GM18499 (cell line): ENCODE measurements at regions not wholly inside any gene's neighbourhood (a gene's known extent, or its start where the extent isn't known, plus 50 kb on each side); places are given as distances from the start of the nearest gene placed in this dataset.
"Not testable (repeated sequence)": the region's sequence is repeated elsewhere in the genome, so short reads cannot be mapped to it uniquely, and the experiment has no call there.

ENCODE experiments used
- ATAC-seq: cut with Tn5 transposase; IDR thresholded peaks from one replicate; pipeline ENCODE4 v1.9.1; 2021; ENCODE audit warnings: moderate number of reproducible peaks; ENCODE audit not compliant: insufficient read depth, unreplicated experiment

DNA sequence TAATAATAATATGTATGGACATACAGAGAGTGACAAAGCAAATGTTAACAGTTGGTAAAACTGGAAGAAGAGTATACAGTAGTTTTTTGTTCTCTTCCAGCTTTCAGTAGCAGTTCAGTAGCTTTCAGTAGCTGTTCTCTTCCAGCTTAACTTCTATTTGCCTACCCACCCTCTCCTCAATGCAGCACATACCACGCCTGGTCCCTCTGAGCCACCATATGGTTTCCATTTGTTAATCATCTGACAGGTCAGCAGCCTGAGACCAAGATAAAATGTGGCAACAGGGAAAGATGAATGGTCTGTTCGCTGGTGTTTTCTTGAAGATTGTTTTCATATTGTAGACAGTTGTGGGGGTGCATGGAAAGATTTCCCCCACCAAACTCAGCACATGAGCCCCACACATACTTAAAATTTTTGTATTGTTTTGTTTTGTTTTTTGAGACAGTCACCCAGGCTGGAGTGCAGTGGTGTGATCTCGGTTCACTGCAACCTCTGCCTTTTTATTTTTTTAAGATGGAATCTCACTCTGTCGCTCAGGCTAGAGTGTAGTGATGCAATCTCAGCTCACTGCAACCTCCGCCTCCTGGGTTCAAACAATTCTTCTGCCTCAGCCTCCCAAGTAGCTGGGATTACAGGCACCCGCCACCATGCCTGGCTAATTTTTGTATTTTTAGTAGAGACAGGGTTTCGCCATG is 56.8 kb downstream of the ATP6V0E2 start:
- not testable (repeated sequence) for ATAC-seq

DNA sequence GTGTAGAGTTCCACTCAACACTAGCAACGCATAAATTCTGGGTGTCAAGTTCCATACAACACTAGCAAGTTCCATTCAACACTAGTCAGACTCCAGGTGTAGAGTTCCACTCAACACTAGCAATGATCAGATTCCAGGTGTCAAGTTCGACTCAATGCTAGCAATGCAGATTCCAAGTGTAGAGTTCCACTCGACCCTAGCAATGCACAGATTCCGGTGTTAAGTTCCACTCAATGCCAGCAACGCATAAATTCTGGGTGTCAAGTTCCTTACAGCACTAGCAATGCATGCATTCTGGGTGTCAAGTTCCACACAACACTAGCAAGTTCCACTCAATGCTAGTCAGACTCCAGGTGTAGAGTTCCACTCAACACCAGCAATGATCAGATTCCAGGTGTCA is 60.0 kb downstream of the ATP6V0E2 start:
- ATAC-seq, result not testable (repeated sequence)

DNA sequence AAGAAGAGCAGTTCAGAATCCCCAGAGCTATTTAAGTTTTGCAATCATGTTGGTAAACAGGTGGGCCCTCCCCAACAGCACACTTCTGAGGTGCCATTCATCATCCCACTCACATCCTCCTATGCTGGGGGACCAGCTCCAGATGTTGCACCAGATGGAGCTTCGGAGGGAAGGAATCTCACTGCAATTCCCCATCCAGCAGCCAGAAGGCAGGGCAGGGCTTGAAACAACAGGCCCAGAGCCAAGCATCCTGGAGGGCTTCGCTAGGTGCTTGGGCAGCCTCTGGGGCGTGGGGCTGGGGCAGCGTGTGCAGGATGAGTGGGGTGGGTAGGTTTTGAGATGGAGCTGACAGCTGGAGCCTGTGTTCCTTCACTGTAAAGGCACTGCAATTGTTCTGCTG is 73.6 kb downstream of the ATP6V0E2 start:
- ATAC-seq, result not testable (repeated sequence)

DNA sequence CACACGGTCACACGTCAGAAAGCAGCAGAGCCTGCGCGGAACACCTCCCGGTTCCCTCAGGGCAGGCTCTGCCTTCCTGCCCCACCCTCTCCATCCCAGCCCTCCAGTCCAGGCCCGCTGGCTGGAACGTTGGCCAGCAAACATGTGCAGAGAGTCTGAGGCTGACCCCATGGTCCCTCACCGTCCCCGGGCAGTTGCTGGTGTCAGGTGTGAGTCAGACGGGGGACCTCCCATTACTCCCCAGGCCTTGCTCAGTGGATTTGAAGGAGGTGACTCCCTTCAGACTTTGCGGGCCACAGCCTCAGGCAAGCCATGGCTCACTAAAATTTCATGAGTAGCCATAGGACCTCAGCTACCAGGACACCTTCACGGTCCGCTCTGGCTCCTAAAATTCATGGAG is 74.7 kb downstream of the ATP6V0E2 start:
- not testable (repeated sequence) for ATAC-seq

DNA sequence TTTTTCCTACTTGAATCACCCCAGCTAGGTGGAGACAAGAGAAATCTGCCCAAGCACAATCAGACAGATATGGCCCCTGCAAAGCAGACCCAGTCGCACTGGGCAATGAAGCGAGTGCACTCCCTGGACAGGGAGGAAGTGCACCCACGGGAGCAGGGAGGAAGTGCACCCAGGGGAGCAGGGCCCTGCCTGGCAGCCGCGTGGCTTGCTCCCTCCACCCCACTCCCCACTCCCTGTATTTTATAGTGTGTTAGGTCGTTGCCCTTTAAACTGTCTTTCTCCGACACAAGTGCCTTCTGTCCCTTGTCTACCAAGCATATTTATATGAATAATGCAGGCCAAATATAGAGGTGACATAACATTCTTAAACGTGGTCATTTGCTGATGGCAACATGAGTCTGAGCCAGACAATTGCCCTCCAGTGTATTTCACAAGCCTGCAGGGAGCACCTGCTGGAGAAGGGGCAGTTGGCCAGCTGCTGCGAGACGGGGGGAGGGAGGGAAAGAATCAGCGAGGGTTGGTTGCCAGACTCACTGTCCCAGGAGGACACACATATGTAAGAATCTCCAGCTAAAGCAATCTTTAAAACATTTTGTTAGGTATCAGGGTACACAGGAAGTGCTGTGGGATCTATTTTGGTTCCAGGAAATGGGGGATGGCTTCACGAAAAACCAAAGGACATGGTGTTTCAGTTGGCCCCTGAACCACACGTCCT is 76.3 kb downstream of the ATP6V0E2 start:
- ATAC-seq, result not testable (repeated sequence)

DNA sequence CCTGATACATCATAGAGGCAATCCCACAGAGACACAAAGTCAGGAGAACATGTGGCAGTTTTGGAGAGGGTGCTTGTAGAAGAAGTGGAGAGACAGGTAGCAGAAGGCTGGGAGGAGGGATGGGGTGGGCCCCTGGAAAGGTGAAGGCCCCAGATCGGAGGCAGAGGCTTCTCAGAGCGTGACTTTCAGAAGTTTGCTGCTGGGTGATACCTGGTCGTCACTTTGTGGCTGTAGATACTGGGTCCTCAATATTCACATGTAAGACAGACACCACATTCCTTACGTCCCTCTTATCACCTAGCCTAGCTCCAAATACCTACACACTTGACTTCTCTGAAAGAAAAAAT is 76.8 kb downstream of the ATP6V0E2 start:
- ATAC-seq, result not testable (repeated sequence)

DNA sequence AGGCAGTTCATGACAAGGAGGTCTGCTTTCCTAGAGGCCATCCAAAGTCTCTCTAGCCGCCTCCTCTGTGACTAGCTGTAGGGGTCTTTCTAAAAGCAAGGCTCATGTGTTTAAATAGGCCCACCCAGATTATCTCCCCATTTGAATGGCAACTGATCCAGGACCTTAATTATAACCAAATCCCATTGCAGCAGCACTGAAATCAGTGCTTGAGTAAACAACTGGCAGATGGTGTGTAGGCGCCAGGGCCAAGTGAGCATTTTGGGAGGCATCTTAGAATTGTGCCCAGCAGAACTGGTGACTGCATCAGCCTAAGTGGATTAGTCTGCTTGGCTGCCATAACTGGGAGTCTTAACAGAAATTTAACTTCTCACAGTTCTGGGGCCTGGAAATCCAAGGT is 77.8 kb downstream of the ATP6V0E2 start:
- not testable (repeated sequence) for ATAC-seq

DNA sequence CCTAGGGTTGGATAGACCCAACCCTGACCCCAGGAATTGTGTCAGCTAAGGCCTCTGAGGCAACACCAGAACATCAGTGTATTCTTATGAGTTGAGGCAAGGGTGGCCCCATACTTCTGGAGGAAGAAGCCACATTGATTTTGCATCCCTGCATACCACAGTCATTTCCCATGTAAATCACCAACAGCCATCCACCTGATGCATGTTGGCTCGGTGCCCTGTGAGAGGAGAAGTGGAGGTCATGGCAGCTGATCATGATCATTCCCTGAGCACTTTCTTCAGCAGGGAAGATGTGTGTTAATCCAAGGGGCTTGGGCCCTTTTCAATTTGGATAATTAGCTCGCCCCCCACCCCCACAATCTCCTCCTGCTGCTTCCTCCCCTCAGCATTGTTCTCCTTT is 85.1 kb downstream of the ATP6V0E2 start:
- ATAC-seq, result not testable (repeated sequence)

DNA sequence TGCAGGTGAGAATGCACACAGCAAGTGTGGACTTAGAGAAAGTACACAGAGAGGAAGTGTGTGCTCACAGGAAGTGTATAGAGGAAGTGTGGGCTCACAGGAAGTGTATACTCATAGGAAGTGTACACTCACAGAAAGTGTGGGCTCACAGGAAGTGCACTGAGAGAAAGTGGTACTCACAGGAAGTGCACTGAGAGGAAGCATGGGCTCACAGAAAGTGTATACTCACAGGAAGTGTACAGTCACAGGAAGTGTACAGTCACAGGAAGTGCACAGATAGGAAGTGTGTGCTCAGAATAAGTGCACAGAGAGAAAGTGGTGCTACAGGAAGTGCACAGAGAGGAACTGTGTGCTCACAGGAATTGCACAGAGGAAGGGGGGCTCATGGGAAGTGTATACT is 87.1 kb downstream of the ATP6V0E2 start:
- ATAC-seq, result not testable (repeated sequence)

DNA sequence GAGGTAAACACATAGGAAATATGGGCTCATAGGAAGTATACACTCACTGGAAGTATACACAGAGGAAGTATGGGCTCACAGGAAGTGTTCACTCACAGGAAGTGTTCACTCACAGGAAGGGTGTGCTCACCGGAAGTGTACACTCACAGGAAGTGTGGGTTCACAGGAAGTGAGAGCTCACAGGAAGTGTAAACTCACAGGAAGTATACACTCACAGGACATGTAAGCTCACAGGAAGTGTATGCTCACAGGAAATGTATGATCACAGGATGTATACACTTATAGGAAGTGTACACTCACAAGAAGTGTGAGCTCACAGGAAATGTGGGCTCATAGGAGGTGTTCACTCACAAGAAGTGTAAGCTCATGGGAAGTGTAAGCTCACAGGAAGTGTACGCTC is 88.1 kb downstream of the ATP6V0E2 start:
- not testable (repeated sequence) for ATAC-seq

DNA sequence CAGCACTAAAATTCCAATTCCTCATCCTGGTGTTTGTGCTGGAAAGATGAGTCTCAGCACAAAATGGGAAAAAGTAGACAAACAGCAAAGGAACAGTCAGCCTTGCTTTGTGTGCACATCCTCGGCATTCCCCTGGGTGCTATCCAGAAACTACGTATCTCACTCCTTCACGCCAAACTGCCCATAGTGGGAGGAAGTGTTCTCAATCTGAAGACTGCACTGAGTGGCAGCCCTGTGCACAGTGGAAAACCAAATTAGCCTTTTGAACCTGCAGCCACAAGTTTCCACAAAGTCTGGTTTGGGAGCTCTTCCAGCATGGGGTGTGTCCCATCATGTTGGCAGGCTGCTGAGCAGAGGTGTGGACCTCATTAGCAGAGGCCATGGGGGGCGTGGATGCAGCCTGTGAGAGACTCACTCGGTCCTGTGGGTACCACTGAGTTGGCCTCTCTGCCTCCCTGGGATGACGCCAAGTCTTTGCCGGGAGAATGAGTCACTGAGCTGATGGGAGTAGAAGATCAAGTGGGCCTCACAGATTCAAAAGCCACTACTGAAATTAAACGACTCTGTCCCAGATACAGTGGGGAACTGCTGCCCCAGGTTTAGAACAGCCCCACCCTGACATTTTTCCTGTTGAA is 89.0 kb downstream of the ATP6V0E2 start:
- not testable (repeated sequence) for ATAC-seq

DNA sequence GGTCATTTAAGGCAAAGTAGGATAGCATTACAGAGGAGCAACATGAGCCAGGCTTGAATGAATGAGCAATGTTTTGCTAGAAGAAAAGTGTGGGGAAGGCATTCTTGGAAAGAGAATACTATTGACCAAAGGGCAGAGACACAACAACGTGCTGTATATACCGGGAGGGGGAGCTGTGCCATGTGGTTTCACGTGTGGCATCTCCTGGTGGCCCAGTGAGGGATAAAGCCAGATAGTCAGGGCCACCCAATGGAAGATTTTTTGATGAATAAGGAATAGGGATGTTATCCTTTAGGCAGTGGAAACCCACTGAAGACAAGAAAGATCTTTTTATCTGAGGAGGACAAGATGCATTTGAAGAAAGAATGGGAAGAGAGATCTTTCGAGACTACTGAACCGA is 90.2 kb downstream of the ATP6V0E2 start:
- ATAC-seq, result not testable (repeated sequence)

DNA sequence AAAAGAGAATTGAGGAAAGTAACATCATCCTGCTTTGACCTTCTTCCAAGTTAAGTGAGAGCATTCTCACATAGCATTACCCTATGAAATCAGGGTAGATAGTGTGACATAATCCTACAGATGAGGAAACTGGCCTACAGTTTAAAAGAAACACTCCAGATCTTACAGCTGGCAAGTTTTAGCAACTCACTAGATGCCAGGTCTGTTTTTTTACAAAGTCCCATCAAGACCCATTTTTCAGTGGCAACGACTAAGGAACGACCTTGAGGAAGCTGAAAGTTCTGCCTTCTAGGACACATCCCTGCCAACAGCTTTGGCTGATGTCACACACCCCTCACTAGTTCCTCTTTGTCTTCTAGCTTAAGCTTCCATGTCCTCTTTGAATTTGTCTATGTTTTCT is 92.7 kb downstream of the ATP6V0E2 start:
- ATAC-seq, result not testable (repeated sequence)

DNA sequence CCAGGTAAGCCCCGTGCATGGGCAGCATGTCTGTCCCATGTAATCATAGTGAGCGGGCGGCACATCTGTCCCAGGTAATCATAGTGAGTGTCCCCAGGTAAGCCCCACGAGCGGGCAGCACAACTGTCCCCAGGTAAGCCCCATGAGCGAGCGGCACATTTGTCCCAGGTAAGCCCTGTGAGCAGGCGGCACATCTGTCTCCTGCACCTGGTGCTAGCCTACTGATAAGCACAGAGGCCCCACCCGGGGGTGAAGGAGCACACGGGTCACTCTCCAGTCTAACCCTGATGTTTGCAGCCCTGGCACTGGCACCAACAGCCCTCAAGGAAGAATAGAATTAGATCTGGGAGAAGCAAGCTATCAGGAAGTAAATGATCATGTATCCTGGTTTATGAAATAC is 99.2 kb downstream of the ATP6V0E2 start:
- ATAC-seq, result not testable (repeated sequence)

DNA sequence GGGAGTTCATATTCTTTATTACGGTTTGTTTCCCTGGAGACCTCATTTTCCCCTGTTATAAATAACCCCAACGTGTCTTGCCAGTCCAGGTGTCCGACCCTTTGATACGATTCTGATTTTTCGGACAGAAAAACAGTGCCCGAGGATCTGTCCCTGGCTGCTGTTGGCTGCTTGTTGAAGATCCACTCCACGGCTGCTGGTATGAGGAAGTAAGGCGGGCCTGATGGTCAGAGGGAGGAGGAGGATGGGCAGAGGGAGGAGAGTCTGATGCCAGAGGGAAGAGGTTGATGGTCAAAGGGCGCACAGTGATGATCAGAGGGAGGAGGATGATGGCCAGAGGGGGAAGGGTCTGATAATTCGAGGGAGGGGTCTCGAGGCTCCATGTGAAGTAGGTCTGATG is 99.9 kb downstream of the ATP6V0E2 start:
- not testable (repeated sequence) for ATAC-seq

DNA sequence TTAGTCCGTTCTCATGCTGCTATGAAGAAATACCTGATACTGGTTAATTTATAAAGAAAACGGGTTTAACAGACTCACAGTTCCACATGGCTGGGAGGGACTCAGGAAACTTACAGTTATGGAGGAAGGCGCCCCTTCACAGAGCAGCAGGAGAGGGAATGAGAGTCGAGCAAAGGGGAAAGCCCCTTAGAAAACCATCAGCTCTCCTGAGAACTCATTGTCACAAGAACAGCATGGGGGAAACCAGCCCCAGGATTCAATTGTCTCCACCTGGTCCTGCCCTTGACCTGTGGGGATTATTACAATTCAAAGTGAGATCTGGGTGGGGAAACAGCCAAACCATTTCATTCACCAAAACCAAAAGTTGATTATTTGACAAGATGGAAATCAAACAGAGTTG is 101.8 kb downstream of the ATP6V0E2 start:
- not testable (repeated sequence) for ATAC-seq

DNA sequence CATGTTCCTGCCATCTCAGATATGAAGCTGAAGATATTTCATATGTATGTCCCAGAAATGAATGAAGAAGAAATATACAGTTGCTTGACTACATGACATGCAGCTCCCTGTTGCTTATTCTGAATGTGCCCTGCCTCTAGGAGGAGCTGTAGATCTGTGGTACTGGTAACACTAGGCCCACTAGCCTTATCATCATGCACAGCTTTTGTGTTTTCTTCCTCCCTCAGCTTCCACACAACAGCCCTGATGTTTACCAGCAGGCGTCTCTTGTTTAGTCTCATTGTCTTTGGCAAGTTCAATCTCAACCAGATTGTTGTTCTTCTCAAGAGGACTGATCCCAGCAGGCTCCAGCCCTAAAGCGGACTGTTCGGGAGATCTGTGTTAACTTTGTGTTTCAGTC is 104.8 kb downstream of the ATP6V0E2 start:
- ATAC-seq, result not testable (repeated sequence)

DNA sequence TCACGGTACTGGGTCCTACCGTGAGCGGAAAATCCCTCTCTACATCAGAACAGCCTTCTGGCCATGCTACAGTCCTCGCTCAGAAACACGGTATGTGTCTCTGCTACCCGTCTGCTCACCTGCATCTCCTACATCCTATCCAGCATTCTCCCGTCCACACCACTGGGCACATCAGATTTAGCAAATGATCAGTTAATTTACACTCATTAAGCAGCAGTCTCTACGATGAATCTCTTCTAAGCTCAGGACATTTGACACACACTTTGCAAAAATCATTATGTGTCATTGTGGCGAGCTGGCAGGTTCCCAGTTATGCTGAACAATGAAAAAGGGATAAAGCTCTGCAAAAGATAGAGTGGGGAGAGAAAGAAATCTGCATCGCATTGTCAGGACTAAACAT is 105.2 kb downstream of the ATP6V0E2 start:
- ATAC-seq, result not testable (repeated sequence)

DNA sequence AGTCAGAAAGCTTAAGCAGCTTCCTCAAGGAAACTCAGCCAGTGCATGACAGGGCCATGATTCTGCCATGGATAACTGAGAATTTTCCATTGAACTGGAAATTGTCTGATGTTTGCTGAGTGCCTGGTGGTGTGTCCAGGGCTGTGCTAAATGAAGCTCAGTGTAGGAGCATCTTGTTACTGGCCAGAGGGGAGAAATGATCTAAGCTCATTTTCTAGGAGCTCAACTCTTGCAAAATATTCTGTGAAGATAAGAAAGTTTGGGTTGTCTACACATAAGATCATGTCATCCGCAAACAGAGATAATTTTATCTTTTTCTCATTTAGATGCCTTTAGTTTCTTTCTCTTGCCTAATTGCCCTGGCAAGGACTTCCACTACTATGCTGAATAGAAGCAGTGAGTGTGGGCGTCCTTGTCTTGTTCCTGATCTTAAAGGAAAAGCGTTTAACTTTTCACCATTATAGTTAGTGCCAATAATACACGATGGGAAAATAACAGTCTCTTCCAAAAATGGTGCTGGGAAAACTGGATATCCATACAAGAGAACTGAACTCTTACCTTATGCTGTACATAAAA is 108.9 kb downstream of the ATP6V0E2 start:
- not testable (repeated sequence) for ATAC-seq

DNA sequence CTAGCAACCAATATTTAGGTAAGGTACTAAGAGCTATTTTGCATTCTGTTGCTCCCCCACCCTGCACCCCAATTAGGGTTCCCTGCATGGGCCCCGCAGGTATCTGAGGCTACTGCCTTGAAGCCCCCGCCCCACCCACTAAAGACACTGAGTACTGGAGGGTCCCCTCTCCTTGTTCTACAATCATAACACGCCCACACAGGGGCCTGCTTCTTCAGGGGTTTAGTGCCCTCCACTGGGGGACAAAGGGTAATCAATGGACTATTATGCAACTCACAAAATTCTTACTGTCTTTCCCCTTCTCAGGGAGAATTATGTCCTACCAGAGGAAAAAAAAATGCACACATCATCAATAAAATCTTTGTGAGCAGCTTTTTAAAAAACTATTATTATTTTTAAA is 113.1 kb downstream of the ATP6V0E2 start:
- ATAC-seq, result not testable (repeated sequence)
